Tongue (tissue), 1 donor: ENCODE measurements at regions not wholly inside any gene's neighbourhood (a gene's known extent, or its start where the extent isn't known, plus 50 kb on each side); places are given as distances from the start of the nearest gene placed in this dataset.

ENCODE experiments used
- DNase-seq: peaks from one replicate; pipeline ENCODE4 v3.0.0-alpha.2; 2015

DNA sequence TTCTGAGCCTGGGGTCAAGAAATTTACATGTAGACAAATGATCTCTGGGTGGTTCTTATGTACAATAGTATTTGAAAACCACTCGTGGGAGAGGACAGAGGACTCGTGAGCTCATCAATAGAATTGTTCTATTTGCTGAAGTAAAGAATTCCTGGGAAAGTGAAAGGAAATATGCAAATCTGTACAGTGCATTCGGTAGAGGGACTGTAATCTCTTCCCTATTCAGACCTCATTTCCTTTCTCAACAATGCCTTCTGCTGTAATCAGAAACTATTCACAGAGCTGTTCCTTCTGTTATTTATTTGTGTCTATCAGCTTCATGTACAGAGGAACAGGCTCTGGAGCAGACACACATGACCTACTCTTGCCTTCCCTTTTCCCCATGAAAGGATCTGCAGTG lies 709.4 kb upstream of the KIRREL3 start:
- DNase-seq: no peak

DNA sequence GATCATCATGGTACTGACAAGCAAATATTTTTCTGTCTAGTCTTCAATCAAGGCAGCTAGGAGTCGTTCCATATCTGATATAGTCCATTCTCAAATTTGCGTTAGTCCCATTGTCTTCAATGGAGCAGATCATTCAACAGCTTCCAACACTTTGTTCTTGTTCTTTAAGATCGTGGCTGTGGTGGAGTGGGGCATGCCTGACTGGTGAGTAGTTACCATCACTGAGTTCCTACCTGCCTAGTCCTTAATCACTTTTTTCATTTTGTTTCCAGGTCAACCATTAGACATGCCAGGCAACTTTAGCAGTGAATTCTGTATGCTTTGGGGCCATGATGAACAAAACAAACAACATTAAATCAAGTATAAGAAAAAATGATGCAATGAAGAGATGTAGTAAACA lies 693.1 kb upstream of the KIRREL3 start:
- no peak for DNase-seq

DNA sequence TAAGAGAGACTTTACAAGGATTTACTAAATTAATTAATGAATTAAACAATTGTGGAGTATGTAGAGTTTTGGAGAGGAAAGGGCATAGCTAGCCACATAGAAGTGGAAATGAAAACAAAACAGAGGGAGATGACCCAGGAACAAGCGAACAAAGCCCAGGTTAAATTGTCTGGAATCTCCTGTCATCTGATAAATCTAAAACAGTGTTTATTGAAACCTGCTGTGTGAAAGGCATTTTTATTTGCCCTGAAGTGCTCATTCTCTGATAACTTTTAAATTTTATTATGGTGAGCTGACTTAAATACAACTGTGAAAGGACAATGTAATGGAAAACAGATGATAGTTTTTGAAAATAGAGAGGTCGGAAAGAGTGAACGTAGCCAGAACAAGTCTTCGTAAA lies 682.8 kb upstream of the KIRREL3 start:
- DNase-seq: no peak

DNA sequence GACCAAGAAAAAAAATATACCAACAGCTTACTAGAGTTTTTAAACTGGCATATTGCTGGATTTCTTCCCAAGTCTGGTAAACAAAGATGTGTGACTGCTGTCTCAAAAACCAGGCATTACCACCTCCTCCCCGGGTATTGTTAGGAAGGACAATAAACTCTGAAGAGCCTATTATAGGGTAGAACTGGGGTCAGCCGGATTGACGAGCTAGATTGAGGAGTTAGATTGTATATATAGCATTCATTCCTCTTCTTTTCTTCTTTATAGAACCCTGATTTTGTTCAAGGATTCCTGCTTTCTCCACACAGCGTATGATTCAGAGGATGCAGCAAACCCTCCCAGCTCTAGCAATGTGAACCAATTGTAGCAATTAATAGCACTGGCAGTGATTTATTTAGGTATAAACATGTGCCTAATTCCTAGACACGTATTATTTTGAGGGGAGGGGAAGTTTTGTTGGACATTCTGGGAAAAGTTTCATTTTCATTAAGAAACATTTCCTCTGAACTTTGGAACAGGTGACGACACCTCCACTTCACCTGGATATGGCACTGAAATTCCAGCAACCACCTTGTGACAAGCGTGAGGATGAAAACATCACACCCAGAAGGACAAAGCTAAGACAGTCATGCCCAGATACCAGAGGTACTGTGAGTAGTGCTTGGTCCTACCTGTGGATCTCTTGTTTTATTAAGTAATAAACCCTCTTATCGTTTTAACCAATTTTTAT lies 679.4 kb upstream of the KIRREL3 start:
- DNase-seq: no peak

DNA sequence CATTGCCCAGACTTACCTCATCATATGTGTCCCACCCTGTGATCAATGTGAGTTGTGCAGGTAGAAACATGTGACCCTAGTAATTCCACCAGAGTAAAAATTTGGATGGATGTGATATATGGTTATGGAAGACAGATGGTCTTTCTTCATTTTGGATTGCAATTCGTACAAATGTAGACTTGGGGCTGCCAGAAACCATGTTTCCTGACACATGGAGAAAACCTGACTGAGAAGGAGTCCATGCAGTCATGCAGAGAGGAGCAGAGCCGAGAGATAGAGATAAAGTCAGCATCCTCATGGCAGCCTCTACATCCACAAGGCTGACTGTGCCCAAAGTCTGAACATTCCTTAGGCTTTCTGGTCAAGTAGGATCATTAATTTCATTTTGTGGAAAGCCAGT lies 678.1 kb upstream of the KIRREL3 start:
- no peak for DNase-seq

DNA sequence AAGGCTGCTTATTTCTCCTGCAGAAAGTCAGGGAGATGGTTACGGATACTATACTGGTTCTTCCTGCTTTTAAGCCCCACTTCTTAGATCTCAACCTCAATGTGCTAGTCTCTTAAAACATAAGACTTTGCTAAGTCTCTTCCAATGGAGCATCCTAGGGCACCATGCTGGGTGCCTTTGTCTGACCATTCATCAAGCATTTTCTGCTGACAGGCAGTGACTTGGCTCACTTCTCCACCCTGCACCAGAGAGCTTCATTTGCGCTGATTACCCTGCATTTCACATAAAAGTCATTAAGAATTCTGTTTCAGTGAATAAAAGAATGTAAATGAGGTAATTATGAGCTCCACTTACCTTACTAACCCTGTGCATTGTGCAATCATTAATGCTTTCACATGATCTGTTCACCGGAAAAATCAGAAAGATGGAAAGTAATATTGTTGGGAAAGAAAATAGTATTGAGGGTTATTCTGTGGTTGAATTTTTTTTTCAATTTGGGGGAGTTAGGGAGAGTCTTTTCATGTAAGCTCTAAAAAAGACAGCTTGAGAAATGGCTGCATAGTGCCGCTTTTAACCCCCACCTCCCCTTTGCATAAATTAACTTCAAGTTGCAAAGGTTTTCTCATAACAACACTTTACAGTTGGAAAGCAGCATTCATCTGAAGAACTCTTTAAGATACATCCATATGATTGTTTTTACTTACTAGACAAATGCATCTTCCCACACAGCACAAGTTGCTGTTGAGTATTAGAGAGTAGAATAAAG lies 677.3 kb upstream of the KIRREL3 start:
- DNase-seq: no peak

DNA sequence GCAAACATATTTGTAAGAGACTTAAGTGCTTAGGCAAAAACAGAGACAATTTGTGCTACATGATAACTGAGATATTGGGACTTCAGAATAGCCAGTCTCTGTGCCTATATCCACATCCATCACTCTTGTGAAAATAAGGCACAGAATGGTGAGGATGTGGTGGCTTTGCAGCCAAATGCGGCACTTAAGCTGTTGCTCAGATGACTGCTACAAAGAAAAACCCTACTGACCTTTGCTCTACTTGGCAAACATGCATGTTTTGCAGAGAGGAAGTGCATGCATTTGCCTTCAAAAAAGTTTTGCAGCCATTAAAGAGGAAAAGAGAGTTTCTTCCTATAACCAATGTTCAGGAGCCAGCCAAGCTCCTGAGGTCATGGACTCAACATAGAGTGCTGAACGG lies 675.0 kb upstream of the KIRREL3 start:
- peak; percentile 9 for DNase-seq

DNA sequence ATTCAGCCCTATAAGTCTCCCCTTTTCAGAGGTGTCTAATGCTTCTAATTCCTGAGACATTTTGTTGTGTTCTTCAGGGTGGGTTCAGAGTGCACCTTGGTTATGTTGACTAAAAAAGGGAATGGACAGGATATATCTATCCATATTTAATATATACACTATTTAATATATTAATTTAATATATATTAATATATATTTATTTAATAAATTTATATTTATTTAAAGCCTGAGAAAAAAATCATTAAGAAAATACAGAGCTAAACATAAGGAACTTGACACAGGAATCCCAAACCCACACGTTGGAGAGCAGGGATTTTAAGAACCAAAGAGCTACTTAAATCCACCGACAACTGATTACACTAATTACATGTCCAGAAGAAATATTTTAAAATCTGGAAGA lies 674.2 kb upstream of the KIRREL3 start:
- no peak for DNase-seq

DNA sequence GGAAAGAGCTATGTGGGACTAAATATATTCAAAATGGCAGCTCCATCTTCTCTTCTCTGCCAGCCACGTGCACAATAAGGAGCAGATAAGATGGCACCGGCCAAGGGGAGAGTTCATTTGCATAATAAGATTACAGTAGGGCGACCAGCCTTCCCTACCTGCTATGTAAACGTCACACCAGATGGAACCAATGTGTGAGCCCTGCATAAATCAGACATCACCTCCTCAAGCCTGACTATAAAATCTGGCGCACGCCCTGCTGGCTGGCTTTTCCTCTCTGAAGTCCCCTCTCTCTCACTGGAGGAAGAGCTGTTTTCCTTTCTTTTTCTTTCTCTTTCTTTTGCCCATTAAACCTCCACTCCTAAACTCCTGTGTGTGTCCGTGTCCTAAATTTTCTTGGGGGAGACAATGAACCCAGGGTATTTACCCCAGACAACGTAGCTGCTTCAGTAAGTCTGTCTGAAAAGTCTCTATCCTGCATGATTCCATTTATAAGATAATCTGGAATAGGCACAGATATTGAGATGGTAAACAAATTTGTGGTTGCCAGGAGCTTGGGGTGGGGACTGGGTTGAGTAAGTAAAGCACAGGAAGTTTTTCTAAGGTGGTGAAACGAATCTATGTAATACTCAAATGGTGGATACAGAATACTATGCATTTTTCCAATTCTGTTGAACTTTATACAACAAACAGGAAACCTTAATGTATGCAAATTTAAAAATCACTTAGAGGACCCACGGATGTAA lies 670.0 kb upstream of the KIRREL3 start:
- no peak for DNase-seq

DNA sequence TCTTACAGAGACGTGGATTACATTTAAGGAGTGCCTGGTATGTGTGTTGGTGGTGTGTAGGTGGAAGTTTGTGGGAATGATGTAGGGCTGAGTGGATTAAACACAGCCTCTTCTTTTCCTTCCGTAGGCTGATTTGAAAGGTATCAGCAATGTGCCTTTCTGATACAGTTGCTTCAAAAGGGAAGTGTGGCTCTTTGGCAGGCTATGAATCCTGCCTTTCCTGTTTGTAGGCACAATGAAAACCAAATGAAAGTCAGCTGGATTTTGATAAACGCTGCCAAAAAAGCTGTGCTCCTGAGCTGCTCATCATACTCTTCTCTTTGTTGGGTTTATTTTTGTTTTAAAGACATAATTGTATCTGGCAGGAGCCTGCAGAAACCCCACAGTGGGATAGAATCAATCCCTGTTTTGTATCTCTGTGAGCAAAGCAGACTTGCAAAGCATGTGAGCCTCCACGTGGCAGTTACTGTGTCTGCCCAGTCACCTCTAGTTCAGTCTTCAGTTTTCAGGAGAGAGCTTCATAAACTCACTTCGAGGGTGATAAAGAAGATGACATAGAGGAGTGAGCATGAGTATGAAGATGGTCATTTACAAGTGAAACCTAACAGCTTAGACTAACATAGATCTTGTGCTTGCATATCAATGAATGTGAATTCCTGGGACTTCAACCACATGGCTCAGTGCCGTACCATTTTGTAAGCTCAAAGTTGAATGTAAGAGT lies 655.7 kb upstream of the KIRREL3 start:
- peak; percentile 26 for DNase-seq

DNA sequence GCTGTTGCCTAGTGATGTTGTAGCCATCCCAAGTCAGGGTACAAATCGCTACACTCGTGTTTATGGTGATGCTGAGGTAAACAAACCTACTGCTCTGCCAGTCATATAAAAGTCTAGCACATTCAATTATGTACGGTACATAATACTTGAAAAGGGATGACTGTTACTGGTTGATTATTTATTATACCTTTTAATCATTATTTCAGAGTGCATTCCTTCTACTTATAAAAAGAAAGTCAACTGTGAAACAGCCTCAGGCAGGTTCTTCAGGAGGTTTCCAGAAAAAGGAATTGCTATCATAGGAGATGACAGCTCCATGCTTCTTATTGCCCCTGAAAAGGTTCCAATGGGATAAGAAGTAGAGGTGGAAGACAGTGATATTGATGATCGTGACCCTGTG lies 652.5 kb upstream of the KIRREL3 start:
- DNase-seq: no peak

DNA sequence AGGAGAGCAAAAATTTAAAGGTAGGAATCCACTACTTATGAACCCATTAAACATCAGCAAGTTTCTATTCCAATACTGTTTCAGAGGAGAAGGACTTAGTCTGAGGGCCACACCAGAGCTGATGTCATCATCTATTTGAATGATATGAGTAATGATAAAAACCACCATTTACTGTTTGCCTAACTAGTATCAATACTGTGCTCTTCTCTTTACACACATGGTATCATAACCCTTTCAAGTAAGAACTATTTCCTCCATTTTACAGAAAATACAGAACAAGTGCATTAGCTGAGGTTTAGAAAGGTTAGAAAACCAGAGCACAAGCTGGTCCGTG lies 651.3 kb upstream of the KIRREL3 start:
- no peak for DNase-seq

DNA sequence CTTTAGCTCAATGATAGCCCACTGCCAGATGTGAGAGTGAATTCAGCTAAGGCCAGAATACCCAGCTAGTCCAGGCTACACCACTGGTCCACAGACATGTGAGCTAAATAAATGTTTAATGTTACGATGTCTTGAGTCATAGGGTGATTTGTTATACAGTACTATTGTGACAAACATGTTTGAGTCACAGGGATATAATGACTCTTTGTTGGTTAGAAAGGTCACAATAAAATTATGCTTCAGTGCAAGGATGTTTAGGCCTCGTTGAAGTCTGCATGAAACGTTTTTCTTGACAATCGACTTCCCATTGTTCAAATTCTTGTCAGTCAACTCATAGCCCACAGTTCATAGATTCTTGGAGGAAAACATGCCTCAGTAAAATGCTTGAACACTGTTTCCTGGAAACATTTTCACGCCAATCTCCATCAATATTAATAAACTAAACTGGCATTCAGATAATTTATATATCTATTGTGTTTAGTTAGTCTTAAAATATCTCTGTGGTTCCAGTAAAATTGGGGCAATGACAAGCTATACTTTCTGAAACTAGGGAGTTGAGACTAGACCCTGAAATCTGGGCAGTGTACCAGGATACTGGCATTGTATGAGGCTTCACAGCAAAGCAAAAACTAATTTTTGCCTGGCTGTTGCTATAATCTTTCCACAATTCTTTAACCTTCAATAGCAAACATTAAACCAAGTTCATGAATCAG lies 650.8 kb upstream of the KIRREL3 start:
- DNase-seq: no peak

DNA sequence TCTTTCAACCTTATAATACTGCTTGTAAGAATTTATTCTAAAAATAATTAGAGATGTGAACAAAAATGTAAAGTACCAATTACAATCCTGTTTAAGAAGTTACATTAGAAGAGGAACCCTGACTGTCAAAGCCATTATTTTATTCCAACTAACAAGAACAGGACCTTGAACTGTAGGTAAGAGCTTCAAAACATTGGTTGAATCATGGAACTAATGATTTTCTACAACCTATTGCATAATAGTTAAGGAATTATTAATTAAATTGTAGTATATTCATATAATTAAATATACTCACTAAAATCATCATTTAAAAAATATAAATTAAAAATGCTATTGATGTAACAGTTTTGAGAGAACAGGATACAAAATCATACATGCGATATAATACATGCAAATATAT lies 649.4 kb upstream of the KIRREL3 start:
- no peak for DNase-seq

DNA sequence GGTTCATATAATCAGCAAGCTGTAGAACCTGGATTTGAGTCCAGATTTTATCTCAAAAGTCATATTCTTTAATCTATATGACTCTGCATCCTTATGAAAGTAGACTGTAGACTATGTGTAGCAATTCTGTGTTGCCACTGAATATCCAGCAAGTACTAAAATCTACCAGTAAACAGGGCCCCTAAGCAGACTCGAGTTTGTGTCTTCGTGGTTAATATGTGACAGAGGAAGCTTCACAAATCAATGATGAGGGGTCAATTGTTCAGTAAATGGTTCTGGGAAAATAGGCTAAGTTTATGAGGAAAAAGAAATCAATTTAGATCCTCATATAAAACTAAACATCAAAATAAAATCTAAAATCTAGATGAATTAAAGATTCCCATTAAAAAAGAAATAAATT lies 648.5 kb upstream of the KIRREL3 start:
- DNase-seq: no peak

DNA sequence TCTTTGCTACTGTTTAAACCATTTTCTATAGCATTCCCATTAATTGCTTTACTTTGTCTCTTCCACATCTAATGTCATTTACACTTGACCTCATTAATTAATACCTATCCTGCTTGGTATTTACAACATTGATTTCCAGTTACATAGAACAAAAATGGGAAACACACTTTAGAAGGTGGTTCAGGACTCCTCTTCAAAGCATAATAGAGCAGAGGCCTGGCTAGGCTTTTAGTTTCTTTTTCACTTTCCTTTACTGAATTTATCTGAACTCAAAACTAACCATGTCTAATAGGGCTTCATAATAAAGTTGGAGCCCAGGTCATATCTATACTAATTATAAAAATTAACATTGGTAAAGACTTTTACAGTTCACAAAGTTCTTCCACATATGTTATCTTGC lies 648.0 kb upstream of the KIRREL3 start:
- DNase-seq: no peak

DNA sequence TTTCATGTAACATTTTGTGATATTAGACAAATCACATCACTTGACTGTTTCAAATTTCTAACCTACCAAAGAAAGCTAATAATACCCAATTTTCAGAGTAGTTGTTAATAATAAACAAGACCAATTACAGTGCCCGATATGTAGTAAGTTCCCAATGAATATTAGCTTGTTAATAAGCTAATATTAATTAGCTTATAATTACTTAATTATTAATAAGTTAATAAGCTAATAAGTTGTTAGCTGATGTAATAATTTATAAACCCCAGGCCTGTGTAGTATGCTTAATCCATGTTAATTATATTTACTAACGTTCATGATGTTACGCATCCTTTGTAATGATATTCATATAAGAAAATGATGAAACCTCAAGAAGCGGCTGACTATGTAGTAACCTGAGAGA lies 643.8 kb upstream of the KIRREL3 start:
- no peak for DNase-seq

DNA sequence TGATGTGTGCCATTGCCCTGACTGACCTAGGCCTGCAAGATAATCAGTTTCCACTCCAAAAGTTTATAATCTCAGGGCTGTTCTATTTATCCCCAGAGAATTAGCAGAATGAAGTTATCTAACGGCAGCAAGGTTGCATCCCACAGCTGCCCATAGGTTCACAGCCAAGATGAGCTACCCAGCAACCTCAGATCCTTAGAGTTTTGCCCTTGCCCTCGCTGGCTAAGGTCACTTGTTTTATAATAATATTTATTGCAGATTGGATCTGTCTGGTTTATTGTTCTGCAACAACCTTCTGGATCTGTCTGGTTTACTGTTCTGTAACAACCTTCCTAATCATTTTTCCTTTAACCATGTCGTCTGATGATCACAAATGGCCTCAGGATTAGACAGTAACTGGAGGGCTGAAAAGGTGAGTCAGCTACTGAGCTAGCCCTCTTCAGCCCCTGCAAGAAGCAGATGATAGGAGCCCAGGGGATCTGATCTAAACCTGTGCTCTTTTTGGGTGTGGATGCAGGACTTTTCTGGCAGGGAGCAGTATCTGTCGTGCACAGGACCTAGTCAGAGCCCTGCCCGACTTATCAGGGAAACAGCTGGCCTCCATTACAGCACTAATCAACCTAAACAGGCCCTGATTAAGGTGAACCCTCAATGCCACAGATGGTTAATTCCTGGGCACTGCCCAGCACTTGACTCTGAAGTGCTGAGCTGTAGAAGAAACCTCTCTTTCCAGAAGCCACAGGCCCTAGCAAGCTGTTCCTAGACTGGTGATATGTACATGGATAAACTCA lies 642.9 kb upstream of the KIRREL3 start:
- no peak for DNase-seq

DNA sequence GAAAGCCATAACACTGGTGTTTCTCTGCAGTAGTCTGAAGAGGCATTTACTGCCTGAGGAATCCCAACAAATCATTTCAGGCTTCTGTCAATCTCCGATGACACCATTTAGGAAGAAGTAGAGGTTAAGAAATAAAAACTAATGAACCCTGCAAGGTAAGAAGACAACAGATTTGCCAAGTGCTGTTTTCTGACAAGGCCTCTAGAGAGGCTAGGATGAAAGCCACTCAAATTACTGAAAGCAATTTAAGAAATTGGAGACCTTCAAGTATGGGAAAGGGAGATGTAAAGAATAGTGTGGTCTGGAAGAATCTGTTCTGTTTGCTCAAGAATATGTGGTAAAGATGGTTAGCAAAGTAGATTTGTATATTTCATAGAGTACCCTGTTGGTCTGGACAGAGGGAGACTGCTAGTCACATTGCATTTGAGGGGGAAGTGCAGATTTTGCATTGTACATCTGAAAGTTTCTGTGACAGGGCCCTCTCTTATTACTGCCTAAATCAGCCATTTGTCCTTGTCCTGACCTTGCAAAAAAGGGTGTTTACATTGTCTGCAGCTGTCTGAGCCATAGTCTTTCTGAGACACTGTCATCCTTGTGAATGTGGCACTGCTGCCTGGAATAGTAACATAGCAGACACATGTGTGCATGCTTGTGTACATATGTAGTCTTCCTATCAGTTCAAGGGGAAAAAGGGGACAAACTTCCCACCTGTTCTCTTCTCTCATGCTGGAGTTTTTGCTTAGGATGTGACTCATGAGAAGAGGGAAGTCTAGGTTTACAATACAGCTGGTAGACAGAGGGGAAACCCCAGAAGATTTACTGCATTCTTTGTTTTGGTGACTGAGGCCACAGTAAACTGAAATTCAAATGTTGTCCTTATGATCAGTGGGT lies 640.2 kb upstream of the KIRREL3 start:
- DNase-seq: peak; percentile 84

DNA sequence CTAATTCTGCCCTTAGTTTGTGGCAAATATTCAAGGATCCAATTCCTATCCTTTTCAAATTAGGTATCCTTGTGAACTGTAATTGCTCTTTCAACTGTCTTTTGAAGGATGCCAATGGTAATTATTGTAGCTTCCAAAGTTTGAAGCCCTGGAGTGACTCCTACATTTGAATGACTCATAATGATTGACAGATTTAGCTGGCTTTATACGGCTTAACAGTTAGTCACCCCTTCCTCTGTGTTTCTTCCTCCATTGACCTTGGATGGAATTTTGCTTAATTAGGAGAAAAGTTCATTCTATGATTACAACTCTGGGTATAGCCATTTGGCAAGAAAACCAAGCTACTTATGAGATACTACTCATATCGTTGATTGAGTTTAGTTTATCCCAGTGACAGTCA lies 639.3 kb upstream of the KIRREL3 start:
- no peak for DNase-seq
